ENCODE measurements at regions not wholly inside any gene's neighbourhood (a gene's known extent, or its start where the extent isn't known, plus 50 kb on each side); places are given as distances from the start of the nearest gene placed in this dataset.

GRCh38 chr10:129392855-129393254, 74.2 kb upstream of the MGMT start:
- ChIA-PET CTCF (no interaction called here), POLR2A (no interaction called here)
- Histone ChIP-seq H2AFZ (ENCODE audit: low read depth, low read length) (no peak overlapping the region), H3K36me3 (ENCODE audit: control insufficient read depth in 2 of 2, extremely low read depth in 1 of 2, insufficient read depth in 2 of 2, low read length in 2 of 2) (no peaks in the 10 kb centered on the region), H4K20me1 (replicated peaks; ENCODE audit: control insufficient read depth, extremely low read depth, insufficient read depth, low read length) (no peaks in the 10 kb centered on the region), H3K4me3 (replicated peaks in 1 of 3; ENCODE audit: insufficient read depth in 1 of 3, low read depth in 1 of 3, low read length in 3 of 3) (no peak overlapping the region), H3K9me3 (replicated peaks; ENCODE audit: control insufficient read depth, insufficient read depth, low read length) (no peaks in the 10 kb centered on the region), H3K9ac (replicated peaks; ENCODE audit: extremely low read depth, insufficient read depth, low read length) (no peak overlapping the region), H3K79me2 (ENCODE audit: control insufficient read depth, insufficient read depth, low read length) (no peaks in the 10 kb centered on the region), H3K4me1 (ENCODE audit: control insufficient read depth, extremely low read depth, insufficient read depth, low read length) (no peaks in the 10 kb centered on the region), H3K27ac (ENCODE audit: insufficient read depth, low read depth, low read length) (no peak overlapping the region), H3K4me2 (ENCODE audit: insufficient read depth, low read length) (no peak overlapping the region), H3K9me1 (replicated peaks; ENCODE audit: control insufficient read depth, extremely low read depth, insufficient read depth, low read length) (no peaks in the 10 kb centered on the region), H3K27me3 (ENCODE audit: control insufficient read depth in 2 of 2, insufficient read depth in 2 of 2, low read length in 2 of 2) (no peaks in the 10 kb centered on the region)
- DNase-seq (ENCODE audit: low read depth, low spot score), result no peak
- no TSS peak for BruUV-seq (replicated peaks)
- no peak for FAIRE-seq
- no peak for TF ChIP-seq FOS (IDR thresholded peaks at IDR 0.05; ENCODE audit: borderline replicate concordance, insufficient read depth, low read length)
- TF ChIP-seq POLR2AphosphoS5 (IDR thresholded peaks at IDR 0.05; ENCODE audit: insufficient read depth, low read depth, low read length), result no peak
- TF ChIP-seq GATA2 (IDR thresholded peaks at IDR 0.05; ENCODE audit: insufficient read depth, insufficient read length, low read depth, low read length), result no peak
- no peak for TF ChIP-seq POLR2A (IDR thresholded peaks at IDR 0.05; ENCODE audit: low read depth, low read length)
- no peak for TF ChIP-seq MYC (IDR thresholded peaks at IDR 0.05; ENCODE audit: low read depth, low read length)
- TF ChIP-seq CTCF (IDR thresholded peaks at IDR 0.05; ENCODE audit: extremely low read depth in 1 of 2, insufficient read depth in 1 of 2, low read depth in 1 of 2, low read length in 2 of 2), result no peak
- no peak for TF ChIP-seq EZH2 (IDR thresholded peaks at IDR 0.05; ENCODE audit: borderline replicate concordance, low read depth, low read length, severe bottlenecking)
- TF ChIP-seq JUN (IDR thresholded peaks at IDR 0.05; ENCODE audit: borderline replicate concordance, insufficient read depth, insufficient read length, low read depth), result no peak
- no peak for TF ChIP-seq MAX (IDR thresholded peaks at IDR 0.05; ENCODE audit: insufficient read depth, insufficient read length)
- dilution Hi-C loops (cut with MboI; ENCODE audit: extremely low pct_ligation_motif_present, low sequenced_read_pairs), result no loop called here
- intact Hi-C loops (cut with micrococcal nuclease), result no loop called here
